Stimulated activated CD4-positive, alpha-beta T cell treated with anti-CD3 and anti-CD28 coated beads, Interleukin-12 subunit alpha, Interleukin-12 subunit beta, amount 100 ng/mL, for 24 hours (primary cell): ENCODE measurements at regions not wholly inside any gene's neighbourhood (a gene's known extent, or its start where the extent isn't known, plus 50 kb on each side); places are given as distances from the start of the nearest gene placed in this dataset.

Source experiments
- DNase-seq, 2 experiments: peaks; one replicate each; pipeline ENCODE4 v3.0.0-alpha.2; 2020; ENCODE audit warnings: low read depth in 2 of 2

GRCh38 chr2:234307322-234307961, 189.4 kb downstream of the ARL4C start:
- DNase-seq, result no peak

DNA sequence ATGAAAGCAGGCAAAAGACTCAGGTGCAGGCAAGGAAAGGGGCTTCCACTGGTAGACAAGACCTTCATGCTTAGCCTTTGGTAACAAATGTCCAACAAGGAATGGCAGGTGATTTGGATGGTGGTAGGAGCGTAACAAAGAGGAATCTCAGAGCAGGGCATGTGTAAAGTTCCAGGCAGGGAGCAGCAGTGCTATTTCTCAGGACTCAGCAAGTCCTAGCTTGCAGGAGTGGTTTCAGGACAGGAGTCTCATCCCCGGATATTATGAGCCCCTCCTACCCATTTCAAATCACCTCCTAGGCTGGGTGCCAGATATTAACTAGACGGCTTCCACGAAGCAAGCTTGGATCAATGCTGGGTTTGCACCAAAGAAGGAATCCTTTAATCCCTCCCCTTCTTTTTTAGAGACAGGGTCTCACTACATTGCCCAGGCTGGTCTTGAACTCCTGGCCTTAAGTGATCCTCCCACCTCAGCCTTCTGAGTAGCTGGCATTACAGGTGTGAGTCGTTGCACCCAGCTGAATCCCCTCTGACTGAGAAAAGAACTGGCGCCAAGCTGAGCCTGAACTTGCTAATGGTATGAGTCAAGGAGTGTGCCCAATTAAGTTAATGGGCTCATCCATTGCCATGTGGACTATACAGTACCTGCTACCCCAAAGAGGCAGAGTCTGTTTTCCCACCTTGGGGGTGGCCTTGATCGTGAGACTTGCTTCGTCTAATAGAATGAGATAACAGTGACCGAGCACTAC, 190.3 kb downstream of the ARL4C start:
- no peak for DNase-seq

DNA sequence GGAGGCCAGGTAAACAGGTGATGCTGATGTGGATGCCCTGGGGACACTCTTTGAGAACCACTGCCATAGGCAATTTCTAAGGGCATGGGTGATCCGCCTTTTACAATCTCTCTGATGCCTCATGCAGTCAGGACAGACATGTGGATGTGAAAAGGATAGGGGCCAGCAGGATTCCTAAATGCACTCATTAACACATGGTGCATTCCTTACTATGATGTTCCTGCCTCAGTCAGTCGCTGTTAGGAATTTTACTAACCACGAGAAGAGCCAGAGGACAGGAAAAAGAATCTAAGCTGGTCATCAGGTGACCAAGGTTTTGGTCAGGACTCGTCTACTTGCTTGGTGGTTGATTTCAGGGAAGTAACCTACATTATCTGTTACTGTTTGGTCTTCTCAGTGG, 191.0 kb downstream of the ARL4C start:
- DNase-seq, result no peak

DNA sequence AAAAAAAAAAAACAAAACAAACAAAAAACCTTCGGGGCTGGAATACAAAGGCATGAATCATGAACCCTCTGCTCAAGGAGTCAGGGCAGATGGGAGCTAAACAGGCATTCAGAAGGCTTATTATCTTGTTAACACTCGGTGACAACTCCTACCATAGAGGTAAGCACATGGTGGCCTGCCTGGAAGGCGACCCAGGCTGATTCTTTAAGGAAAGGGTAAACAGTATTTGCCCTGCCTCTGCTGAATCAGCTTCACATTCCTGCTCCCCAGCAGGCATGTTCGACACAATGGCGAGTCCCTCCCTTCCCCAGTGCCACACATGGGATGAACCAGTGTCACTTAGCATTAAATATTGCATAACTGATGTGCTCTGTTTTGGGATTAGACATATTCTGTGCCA, 191.9 kb downstream of the ARL4C start:
- DNase-seq, result no peak

- DNase-seq, result no peak
Observed at GRCh38 chr2:234302664-234302991, 194.3 kb downstream of the ARL4C start.

GRCh38 chr2:234300932-234301823, 195.7 kb downstream of the ARL4C start:
- no peak for DNase-seq

DNA sequence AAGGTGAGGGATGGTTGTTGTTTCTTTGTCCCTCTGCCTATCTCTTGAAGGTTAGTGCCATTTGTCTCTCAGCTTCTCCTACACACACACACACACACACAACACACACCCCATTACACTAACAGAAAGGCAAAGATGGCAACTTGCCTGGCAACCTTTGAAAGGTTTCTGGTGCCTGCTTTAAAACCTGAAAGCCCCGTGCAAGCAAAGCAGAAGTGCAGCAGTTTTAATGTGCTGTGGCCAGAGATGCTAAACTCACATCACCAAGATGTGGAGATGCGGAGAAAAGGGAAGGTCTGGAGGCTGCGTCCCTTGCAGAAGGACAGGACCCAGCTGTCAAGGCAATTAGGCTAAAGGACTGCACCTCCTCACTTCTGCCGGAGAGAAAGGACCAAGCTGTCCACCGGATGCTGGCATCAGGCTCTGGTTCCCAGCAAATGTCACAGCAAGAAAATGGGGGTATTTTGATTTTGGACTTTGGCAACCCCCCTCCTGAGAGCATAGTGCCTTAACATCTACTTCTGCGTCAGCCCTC, 196.4 kb downstream of the ARL4C start:
- DNase-seq, result no peak

GRCh38 chr2:234298918-234299317, 198.0 kb downstream of the ARL4C start:
- DNase-seq, result no peak

- no peak for DNase-seq
Observed at GRCh38 chr2:234296991-234297390, 199.9 kb downstream of the ARL4C start.

DNA sequence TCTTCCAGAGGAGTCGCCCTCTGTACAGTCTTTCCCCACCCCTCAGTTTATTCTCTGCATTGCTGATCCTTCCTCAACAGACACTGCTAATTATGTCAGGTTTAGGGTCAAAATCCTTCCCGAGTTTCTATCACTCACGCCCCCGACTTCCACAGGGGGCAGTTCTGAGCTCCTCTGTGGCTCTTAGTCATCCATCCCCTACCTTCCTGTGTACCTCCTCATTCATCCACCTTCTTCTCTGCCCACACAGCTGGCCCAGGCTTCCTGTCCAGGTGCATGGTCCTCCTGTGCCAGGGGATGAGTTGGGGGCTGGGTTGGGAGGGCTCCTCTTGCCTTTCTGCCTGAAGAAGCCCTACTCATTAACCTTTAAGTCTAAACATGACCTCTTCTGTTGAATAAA, 202.9 kb downstream of the ARL4C start:
- no peak for DNase-seq

- DNase-seq, result no peak
Observed at GRCh38 chr2:234292962-234293243, 204.0 kb downstream of the ARL4C start.

GRCh38 chr2:234292205-234292961, 204.5 kb downstream of the ARL4C start:
- no peak for DNase-seq

DNA sequence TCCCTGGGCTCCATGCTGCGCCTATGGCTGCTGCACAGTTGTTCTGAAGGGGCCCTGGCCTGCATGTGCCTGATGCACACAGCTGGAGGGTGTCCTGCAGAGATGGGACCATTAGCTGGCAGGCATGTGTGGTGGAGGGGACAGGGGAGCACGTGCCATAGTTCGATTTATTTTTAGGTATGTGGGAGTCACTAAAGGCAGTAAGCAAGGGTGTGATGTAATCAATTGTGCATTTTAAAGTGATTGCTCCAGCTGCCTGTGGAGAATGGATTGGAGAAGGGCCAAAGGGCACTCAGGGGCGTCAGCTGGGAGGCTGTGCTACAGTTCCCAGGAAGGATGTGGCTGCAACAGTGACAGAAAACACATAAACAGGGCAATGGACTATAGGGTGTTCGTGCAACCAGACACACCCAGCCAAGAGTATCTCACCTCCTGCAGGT, 205.1 kb downstream of the ARL4C start:
- no peak for DNase-seq

DNA sequence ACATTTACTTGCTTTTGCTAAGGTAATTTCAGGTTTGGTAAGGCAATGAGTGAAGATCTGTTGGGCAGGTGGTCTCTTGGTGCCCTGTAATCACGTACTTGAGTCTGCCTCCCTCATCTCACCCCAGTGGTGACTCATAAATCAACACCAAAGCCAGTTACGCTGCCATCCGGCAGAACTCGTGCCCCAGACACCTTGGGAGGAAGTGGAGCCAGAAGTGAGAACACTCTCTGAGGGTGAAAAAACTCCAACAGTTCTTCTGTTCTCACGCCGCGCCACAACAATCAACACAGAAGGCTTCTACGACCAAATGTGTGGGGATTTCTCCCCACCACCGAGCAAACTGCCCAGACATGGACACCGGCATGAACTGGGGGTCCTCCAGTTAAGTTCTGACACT, 206.2 kb downstream of the ARL4C start:
- peak; percentile 52 to 66 for DNase-seq

- no peak for DNase-seq
Observed at GRCh38 chr2:234289834-234290590, 206.9 kb downstream of the ARL4C start.

DNA sequence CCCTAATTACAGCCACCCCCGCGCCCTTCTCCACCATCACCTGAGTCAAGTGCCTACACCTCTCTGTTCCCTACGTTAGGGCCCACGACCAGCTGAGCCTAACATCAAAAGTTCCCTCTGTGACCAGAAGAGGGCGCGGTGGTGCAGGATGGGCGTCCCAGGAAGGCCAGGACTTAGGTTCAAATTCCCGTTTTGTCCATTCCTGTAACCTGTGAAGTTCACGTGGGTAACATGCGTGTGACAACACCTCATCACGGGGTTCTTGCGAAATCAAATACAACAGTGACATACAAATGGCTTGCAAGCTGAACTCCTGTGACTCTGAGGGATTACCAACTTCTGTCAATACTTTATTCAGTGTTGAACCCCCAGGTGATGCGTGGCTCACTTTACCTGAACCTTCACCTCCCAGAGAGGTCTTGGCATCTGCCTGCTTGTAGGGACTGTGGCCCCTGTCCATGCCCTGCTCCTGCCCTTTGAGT, 207.9 kb downstream of the ARL4C start:
- DNase-seq, result peak in 1 of 2 experiments; percentile 73

GRCh38 chr2:234287650-234288049, 209.2 kb downstream of the ARL4C start:
- no peak for DNase-seq

DNA sequence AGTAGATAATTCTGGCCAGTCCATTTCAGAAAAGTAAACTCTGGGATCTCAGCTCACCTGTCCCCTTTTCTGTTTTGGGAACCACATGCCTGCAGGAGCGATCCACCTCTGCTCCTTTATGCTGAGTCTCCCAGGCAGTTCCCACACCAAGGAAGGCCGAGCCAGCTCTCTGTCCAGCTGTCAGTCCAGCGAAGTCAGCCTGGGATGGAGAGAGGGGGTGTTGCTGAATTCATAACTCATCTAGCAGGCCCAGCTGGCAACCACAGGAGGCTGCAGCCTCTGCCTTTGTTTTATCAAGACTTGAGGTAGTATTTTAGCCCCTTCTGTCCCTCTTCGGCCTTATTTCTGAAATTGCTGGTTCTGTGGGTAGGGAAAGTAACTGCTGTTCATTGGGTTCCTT, 209.9 kb downstream of the ARL4C start:
- DNase-seq, result no peak

- DNase-seq, result no peak
Observed at GRCh38 chr2:234286118-234286598, 210.7 kb downstream of the ARL4C start.

DNA sequence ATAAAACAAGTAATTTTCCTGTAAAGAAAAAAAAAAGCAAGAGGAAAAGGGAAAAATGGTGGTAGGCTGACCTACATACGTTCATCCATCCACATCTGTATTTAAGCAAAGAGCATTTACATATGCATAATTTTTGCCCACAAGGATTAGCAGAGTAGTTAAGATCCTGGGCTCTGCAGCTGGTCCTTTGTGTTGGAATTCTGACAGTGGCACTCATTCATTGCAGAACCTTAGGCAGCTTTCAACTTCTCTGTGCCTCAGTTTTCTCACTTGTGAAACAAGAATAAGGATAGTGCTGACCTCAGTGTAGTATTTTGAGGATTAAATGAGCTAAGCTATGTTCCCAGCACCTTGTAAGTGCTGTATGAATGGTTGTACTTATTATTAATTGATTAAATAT, 211.3 kb downstream of the ARL4C start:
- no peak for DNase-seq

GRCh38 chr2:234279637-234280036, 217.2 kb downstream of the ARL4C start:
- DNase-seq, result no peak
